GM19023 (cell line): ENCODE measurements at regions not wholly inside any gene's neighbourhood (a gene's known extent, or its start where the extent isn't known, plus 50 kb on each side); places are given as distances from the start of the nearest gene placed in this dataset.
A peak's percentile ranks its signal among the peaks of the same experiment; 100 is the strongest.

Source experiments
- ATAC-seq: cut with Tn5 transposase; IDR thresholded peaks from one replicate; pipeline ENCODE4 v1.9.1; 2021; ENCODE audit warnings: mild to moderate bottlenecking, moderate library complexity; ENCODE audit not compliant: unreplicated experiment

GRCh38 chr3:3633761-3634160, 165.5 kb upstream of the LRRN1 start:
- no peak for ATAC-seq

- ATAC-seq = no peak
These were observed 166.8 kb upstream of the LRRN1 start for GRCh38 chr3:3632449-3632848.

DNA sequence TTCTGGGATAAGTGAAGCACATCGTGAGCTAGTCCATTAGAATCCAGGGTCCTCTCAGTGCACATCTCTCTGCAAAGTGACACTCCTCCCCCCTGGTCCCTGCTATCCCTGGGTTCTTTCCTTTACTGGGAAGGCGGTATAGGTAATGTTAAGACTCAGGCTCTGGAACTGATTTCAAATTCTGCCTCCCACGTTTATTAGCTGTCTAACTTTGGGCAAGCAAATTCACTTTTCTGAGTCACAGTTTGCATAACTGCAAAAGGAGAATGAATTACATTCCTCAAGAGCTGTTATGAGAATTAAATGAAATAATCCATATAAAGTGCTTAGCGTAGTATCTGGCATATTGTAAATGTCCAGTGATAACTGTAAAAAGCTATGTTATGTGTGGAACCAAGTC, 168.1 kb upstream of the LRRN1 start:
- no peak for ATAC-seq

DNA sequence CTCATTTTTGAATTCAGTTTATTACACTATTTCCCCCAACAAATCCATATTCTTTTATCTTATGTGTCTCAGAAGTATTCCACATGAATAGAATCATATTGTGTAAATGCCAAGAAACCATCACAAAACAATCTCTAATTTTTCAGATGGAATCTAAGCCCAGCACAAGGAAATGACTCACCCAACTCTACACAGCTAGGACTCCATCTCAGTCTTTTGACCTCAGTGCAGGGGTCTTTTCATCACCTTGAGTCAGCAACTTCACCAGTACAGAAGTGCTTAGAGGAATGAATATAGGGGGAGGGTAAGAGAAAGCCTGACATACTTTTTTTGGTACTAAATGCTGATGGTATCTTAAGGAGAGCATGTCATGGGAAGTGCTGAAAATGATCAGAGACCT, 169.3 kb upstream of the LRRN1 start:
- ATAC-seq = no peak

GRCh38 chr3:3628676-3629328, 170.4 kb upstream of the LRRN1 start:
- peak; percentile 77 for ATAC-seq

GRCh38 chr3:3627114-3627513, 172.1 kb upstream of the LRRN1 start:
- ATAC-seq = no peak

GRCh38 chr3:3625544-3626271, 173.5 kb upstream of the LRRN1 start:
- no peak for ATAC-seq

GRCh38 chr3:3619815-3620214, 179.4 kb upstream of the LRRN1 start:
- ATAC-seq = no peak

DNA sequence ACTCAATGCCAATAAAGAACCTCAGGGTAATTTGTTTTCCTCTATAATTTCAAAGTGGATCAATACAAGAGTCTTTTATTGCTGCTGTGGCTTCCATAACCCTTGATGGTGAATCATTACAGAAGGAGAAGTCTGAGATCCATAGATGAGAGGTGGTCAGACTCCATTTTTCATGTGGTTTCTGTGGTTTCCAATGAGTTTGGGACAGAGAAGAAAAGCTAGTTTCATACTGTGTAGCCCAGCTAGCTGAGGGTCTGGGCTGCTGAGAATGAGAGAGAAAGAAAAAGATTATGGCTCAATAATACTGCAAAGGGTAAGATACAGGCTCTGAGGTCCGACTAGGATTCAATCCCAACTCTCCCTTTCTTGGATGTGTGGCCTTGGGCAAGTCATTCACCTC, 180.6 kb upstream of the LRRN1 start:
- ATAC-seq = no peak

- ATAC-seq = no peak
These were observed 183.7 kb upstream of the LRRN1 start for GRCh38 chr3:3615533-3615932.

DNA sequence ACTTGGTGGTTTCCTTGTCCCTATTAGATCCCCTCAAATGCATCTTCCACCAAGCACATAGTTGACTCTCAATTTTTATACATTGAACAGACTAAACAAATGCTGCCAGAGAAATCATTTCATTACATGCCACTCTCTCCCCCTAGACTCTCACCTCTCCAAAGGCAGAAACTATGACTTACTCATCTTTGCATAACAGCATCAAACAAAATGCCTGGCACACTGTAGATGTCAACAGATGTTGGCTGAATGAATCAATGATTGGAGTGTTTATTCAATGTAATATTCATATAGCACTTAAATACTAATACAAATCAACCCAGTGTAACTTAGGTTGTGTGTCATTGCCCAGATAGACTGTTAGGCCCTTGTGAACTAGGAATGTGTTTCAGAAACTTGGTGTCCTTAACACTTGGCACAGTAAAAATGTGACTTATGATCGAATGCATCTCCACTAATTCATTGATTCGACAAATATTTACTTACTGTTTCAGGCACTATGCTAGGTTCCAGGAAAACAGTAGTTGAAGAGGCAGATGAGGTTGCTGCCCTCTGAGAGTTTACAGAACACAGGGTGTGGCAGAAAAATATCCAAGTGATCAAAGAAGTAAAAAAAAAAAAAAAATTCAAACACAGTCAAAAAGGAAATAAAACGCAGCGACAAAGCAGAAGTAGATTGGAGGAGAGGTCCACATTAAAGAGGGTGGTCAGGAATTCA, 188.5 kb upstream of the LRRN1 start:
- ATAC-seq = no peak

- ATAC-seq = no peak
These were observed 192.9 kb upstream of the LRRN1 start for GRCh38 chr3:3606321-3606720.

- ATAC-seq = no peak
These were observed 194.0 kb upstream of the LRRN1 start for GRCh38 chr3:3605226-3605625.

- no peak for ATAC-seq
These were observed 195.9 kb upstream of the LRRN1 start for GRCh38 chr3:3603351-3603750.

GRCh38 chr3:3600665-3601340, 198.4 kb upstream of the LRRN1 start:
- ATAC-seq = no peak

GRCh38 chr3:3599016-3599415, 200.2 kb upstream of the LRRN1 start:
- no peak for ATAC-seq

GRCh38 chr3:3594986-3595385, 204.2 kb upstream of the LRRN1 start:
- no peak for ATAC-seq

DNA sequence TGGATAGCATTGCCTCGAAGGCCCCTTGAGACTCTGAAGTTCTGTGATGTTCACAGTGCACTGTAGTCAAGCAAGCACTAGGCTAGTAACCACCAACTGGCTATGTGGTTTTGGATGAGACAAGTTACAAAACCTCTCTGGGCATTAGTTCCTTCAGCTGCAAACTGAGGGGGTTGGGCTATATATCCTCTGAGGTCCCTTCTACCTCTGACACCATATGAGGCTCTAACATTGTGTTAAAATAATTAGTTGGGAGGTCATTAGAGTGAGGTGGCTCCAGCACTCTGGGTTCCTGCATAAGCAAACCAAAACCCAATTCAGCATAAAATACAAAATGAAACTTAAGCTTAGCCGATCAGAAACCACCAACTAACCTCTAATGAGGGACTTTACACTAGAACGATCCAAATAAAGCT, 209.5 kb upstream of the LRRN1 start:
- ATAC-seq = peak; percentile 83

DNA sequence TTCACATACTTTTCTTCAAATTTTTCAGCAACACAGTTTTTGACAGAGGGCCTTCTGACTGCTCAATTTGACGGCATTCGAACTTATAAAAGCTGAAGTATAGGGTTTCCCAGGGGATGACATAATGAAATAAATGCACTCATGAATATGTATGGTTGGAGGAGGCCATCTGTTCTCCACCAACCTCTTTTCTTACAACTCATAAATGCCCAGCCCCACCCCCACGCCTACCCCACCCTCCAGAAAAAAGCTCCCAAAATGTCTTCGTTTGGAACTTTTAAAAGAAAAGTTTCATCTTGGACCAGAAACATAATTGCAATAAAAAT, 211.6 kb upstream of the LRRN1 start:
- ATAC-seq = no peak

DNA sequence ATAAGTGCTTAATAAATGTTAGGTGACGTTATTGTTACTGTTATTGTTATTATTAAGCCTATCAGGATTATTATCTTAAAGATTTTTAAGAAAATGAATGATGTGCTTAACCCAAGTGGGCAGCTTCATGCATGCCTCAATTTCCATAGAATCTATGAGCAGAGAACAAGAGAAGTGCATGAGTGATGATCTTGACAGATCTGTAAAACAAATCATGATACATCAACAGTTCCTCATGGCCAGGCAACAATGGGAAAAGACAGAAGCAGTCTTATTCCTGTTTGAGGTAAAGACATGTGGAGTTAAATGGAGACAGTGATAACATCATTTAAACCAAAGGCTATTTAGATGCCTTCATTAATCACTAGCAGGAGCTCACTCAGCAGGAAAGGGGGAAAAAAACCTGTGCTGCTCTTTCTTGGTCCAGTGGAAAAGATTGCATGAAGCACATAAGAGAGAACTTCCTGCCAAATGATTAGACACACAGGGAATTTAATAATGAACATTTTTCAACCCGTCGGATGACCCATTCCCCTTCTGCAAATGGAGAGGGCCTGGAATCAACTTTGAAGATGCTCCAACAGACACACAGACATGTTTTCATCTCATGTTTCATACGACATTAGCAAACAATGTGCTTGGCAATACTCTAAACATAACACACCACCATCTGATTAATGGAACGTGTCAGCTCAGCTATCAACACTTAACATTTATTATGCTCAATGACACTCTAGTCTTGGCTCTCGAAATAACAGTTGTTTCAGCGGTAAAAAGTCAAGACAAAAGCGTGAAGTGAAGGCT, 212.2 kb upstream of the LRRN1 start:
- ATAC-seq = no peak

DNA sequence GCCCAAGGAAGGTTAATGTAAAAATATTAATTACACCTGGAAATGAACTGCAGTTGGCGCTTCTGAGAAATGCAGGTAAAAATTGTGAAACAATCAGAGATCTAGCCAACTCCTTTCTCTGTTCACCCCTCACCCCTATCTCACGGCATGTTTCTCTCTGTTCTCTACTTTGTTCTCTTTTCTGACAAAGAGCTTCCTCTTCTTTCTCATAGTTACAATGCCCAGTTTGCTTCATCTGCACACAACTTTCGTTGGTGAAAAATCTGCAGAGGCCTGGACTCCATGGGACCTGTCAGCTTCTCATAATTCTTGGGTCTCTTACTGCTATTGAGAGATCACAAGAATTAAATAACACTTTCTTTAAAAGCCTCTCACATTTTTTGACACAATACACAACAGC, 212.9 kb upstream of the LRRN1 start:
- no peak for ATAC-seq
